Lower leg skin (tissue), 4 donors: ENCODE measurements at regions not wholly inside any gene's neighbourhood (a gene's known extent, or its start where the extent isn't known, plus 50 kb on each side); places are given as distances from the start of the nearest gene placed in this dataset.

Experiments
- DNase-seq, 2 donors: peaks; one replicate each; pipeline ENCODE4 v3.0.0-alpha.2; 2019; ENCODE audit warnings: low spot score in 2 of 2
- H3K4me3 ChIP-seq: fragments of 200-600 bp; sonication (generic); 2 replicates; pipeline ENCODE4 v1.5.1; 2017; ENCODE audit warnings: mild to moderate bottlenecking, low read depth; ENCODE audit not compliant: poor library complexity, severe bottlenecking
- CTCF ChIP-seq, 3 donors: fragments of 450-650 bp; IDR thresholded peaks; one replicate each; pipeline ENCODE4 v1.5.1; 2016; ENCODE audit warnings: antibody characterized with exemption in 3 of 3, mild to moderate bottlenecking in 3 of 3, moderate library complexity in 2 of 3
- POLR2A ChIP-seq, 2 donors: fragments of 450-650 bp; IDR thresholded peaks; one replicate each; pipeline ENCODE4 v1.6.1; 2016 to 2017; ENCODE audit warnings: antibody characterized with exemption in 2 of 2, mild to moderate bottlenecking in 1 of 2, moderate library complexity in 1 of 2
- WGBS, 2 donors: methylation state at CpG; one replicate each; pipeline ENCODE4 v1.1.5; 2018; 5-methylcytosine and 5-hydroxymethylcytosine counted together
- intact Hi-C: fragments of 100-400 bp; cut with DNase I; formaldehyde crosslinking; loops from one replicate; pipeline ENCODE4 v1.15.0; 2023; ENCODE audit warnings: low total_unique reads

GRCh38 chr6:140245296-140246040 lies 871.0 kb upstream of the CITED2 start:
- no peak for TF ChIP-seq CTCF (IDR thresholded peaks at IDR 0.05)
- no peak for TF ChIP-seq POLR2A (IDR thresholded peaks at IDR 0.05)
- no peak overlapping the region for H3K4me3 ChIP-seq
- WGBS, 2 donors: 75 to 81% methylated on average over 8 of the region's 8 CpGs
- DNase-seq: no peak
- intact Hi-C loops: no loop called here

GRCh38 chr6:140237251-140237650 lies 862.8 kb upstream of the CITED2 start:
- no peak for DNase-seq
- WGBS, 2 donors: 58 to 66% methylated on average over 3 of the region's 3 CpGs
- TF ChIP-seq POLR2A (IDR thresholded peaks at IDR 0.05): no peak
- no peak for TF ChIP-seq CTCF (IDR thresholded peaks at IDR 0.05)

DNA sequence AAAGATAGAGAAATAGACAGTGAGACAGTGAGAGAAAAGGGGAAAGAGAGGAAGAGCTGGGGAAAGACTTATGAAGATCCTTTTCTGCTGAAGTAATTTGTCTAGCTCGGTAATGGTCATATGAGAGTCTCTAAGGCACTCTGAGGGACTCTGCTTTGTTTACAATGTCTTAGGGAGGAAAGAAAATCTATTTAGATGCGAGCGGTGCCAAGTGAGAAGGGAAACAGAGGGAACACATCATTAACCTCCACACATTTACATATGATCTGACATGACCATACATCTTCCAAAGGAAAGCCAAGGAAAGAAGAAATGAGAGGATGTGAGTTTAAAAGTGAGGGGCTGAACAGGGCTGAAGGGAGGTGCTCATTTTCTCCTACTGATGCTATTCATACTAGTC lies 862.3 kb upstream of the CITED2 start:
- WGBS, 2 donors: 71 to 83% methylated on average over 3 of the region's 3 CpGs
- no peak for DNase-seq
- H3K4me3 ChIP-seq: no peak overlapping the region
- TF ChIP-seq POLR2A (IDR thresholded peaks at IDR 0.05): no peak
- no peak for TF ChIP-seq CTCF (IDR thresholded peaks at IDR 0.05)
- intact Hi-C loops: no loop called here

More at GRCh38 chr6:140237251-140237650, 862.8 kb upstream of the CITED2 start:
- no peak overlapping the region for H3K4me3 ChIP-seq
- intact Hi-C loops: no loop called here

- intact Hi-C loops: no loop called here
- H3K4me3 ChIP-seq: no peak overlapping the region
- no peak for DNase-seq
- 62 to 80% methylated on average over 2 of the region's 2 CpGs for WGBS, 2 donors
- TF ChIP-seq CTCF (IDR thresholded peaks at IDR 0.05) (no peak), POLR2A (IDR thresholded peaks at IDR 0.05) (no peak)
Measured at GRCh38 chr6:140230282-140230681, 855.8 kb upstream of the CITED2 start.

- no peak overlapping the region for H3K4me3 ChIP-seq
- TF ChIP-seq CTCF (IDR thresholded peaks at IDR 0.05) (no peak), POLR2A (IDR thresholded peaks at IDR 0.05) (no peak)
- intact Hi-C loops: no loop called here
- DNase-seq: no peak
- WGBS, 2 donors: 96% methylated on average over 1 of the region's 1 CpG
Measured at GRCh38 chr6:140228491-140228890, 854.0 kb upstream of the CITED2 start.

GRCh38 chr6:140226637-140227036 lies 852.2 kb upstream of the CITED2 start:
- no peak overlapping the region for H3K4me3 ChIP-seq
- no peak for DNase-seq
- intact Hi-C loops: no loop called here
- TF ChIP-seq POLR2A (IDR thresholded peaks at IDR 0.05): no peak
- no peak for TF ChIP-seq CTCF (IDR thresholded peaks at IDR 0.05)
